ENCODE measurements at regions not wholly inside any gene's neighbourhood (a gene's known extent, or its start where the extent isn't known, plus 50 kb on each side); places are given as distances from the start of the nearest gene placed in this dataset.

DNA sequence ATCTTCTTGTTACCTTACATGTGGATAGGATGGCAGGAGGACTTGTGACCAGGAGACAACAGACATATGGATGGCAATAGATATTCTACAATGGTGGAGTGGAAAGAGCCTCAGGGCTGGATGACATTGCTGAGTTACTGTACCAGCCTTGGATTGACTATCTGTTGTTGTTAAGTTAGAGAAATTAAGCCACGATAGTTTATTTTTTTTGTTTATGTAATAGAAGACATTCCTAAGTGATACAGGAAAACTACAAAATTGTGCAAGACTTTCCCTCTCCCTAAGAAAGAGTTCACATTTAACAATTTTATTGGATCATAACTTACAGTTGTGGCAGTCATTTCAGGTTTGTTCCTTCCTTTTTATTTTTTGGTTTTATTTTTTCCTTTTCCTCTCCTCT, 230.7 kb upstream of the CACNA2D1 start:
- Histone ChIP-seq H3K27me3 (ENCODE audit: insufficient read depth, low read depth, low read length) (no peaks in the 10 kb centered on the region), H3K9me3 (ENCODE audit: low read length) (no peaks in the 10 kb centered on the region), H2AFZ (ENCODE audit: low read depth, low read length) (no peak overlapping the region), H3K4me3 (ENCODE audit: low read length) (no peak overlapping the region), H3K4me2 (ENCODE audit: low read length) (no peak overlapping the region), H3K79me2 (replicated peaks; ENCODE audit: insufficient read depth, low read length) (no peaks in the 10 kb centered on the region), H3K9me2 (ENCODE audit: insufficient read depth, low read length) (no peaks in the 10 kb centered on the region), H3K27ac (ENCODE audit: low read length) (no peak overlapping the region), H3K9ac (ENCODE audit: low read length) (no peak overlapping the region), H3F3A (ENCODE audit: insufficient read depth, low read length, poor library complexity, severe bottlenecking) (no peaks in the 10 kb centered on the region), H4K20me1 (ENCODE audit: insufficient read depth) (no peaks in the 10 kb centered on the region), H3K36me3 (ENCODE audit: insufficient read depth, low read length) (no peaks in the 10 kb centered on the region)
- TF ChIP-seq TAF1 (IDR thresholded peaks at IDR 0.05; ENCODE audit: low read depth), result no peak
- no peak for TF ChIP-seq SMC3 (conservative IDR thresholded peaks at IDR 0.05; ENCODE audit: poor library complexity)
- no peak for TF ChIP-seq MXI1 (conservative IDR thresholded peaks at IDR 0.05; ENCODE audit: poor library complexity, severe bottlenecking)
- TF ChIP-seq EP300 (conservative IDR thresholded peaks at IDR 0.05; ENCODE audit: poor library complexity, severe bottlenecking), result no peak
- TF ChIP-seq EZH2 (IDR thresholded peaks at IDR 0.05; ENCODE audit: borderline replicate concordance, insufficient read depth, low read length, poor library complexity, severe bottlenecking), result no peak
- TF ChIP-seq RAD21 (conservative IDR thresholded peaks at IDR 0.05), result no peak
- TF ChIP-seq, protein P1, sequence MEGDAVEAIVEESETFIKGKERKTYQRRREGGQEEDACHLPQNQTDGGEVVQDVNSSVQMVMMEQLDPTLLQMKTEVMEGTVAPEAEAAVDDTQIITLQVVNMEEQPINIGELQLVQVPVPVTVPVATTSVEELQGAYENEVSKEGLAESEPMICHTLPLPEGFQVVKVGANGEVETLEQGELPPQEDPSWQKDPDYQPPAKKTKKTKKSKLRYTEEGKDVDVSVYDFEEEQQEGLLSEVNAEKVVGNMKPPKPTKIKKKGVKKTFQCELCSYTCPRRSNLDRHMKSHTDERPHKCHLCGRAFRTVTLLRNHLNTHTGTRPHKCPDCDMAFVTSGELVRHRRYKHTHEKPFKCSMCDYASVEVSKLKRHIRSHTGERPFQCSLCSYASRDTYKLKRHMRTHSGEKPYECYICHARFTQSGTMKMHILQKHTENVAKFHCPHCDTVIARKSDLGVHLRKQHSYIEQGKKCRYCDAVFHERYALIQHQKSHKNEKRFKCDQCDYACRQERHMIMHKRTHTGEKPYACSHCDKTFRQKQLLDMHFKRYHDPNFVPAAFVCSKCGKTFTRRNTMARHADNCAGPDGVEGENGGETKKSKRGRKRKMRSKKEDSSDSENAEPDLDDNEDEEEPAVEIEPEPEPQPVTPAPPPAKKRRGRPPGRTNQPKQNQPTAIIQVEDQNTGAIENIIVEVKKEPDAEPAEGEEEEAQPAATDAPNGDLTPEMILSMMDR (IDR thresholded peaks at IDR 0.05; ENCODE audit: poor library complexity, severe bottlenecking), result no peak
- TF ChIP-seq POLR2AphosphoS5 (IDR thresholded peaks at IDR 0.05), result no peak
- TF ChIP-seq, protein P2, sequence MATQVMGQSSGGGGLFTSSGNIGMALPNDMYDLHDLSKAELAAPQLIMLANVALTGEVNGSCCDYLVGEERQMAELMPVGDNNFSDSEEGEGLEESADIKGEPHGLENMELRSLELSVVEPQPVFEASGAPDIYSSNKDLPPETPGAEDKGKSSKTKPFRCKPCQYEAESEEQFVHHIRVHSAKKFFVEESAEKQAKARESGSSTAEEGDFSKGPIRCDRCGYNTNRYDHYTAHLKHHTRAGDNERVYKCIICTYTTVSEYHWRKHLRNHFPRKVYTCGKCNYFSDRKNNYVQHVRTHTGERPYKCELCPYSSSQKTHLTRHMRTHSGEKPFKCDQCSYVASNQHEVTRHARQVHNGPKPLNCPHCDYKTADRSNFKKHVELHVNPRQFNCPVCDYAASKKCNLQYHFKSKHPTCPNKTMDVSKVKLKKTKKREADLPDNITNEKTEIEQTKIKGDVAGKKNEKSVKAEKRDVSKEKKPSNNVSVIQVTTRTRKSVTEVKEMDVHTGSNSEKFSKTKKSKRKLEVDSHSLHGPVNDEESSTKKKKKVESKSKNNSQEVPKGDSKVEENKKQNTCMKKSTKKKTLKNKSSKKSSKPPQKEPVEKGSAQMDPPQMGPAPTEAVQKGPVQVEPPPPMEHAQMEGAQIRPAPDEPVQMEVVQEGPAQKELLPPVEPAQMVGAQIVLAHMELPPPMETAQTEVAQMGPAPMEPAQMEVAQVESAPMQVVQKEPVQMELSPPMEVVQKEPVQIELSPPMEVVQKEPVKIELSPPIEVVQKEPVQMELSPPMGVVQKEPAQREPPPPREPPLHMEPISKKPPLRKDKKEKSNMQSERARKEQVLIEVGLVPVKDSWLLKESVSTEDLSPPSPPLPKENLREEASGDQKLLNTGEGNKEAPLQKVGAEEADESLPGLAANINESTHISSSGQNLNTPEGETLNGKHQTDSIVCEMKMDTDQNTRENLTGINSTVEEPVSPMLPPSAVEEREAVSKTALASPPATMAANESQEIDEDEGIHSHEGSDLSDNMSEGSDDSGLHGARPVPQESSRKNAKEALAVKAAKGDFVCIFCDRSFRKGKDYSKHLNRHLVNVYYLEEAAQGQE (IDR thresholded peaks at IDR 0.05; ENCODE audit: borderline replicate concordance), result no peak

DNA sequence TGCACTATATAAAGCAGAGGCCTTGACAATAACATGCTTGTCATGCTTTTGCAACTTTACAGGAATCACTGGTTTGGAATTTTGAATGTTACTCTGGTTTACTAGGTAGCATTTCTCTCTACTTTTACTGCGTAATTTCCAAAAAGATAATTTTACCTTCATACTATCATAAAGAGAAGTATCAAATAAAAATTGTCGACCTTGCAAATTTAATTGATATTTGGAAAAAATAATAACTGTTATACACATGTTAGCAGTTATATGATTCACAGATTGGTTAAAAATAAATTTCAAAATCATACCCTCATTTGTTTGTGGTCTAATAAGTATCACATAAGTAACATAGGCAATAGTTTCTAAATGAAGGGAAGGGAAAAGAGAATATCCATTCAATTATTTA, 228.5 kb upstream of the CACNA2D1 start:
- no peak overlapping the region for H3K9ac ChIP-seq (ENCODE audit: low read length)
- H3K4me2 ChIP-seq (ENCODE audit: low read length), result no peak overlapping the region
- no peaks in the 10 kb centered on the region for H3F3A ChIP-seq (ENCODE audit: insufficient read depth, low read length, poor library complexity, severe bottlenecking)
- H3K9me3 ChIP-seq (ENCODE audit: low read length), result no peaks in the 10 kb centered on the region
- H3K27ac ChIP-seq (ENCODE audit: low read length), result no peak overlapping the region
- TF ChIP-seq POLR2AphosphoS5 (IDR thresholded peaks at IDR 0.05), result no peak
- TF ChIP-seq, protein P1 (IDR thresholded peaks at IDR 0.05; ENCODE audit: poor library complexity, severe bottlenecking), result no peak
- no peak for TF ChIP-seq RAD21 (conservative IDR thresholded peaks at IDR 0.05)
- no peak for TF ChIP-seq EZH2 (IDR thresholded peaks at IDR 0.05; ENCODE audit: borderline replicate concordance, insufficient read depth, low read length, poor library complexity, severe bottlenecking)
- TF ChIP-seq SMC3 (conservative IDR thresholded peaks at IDR 0.05; ENCODE audit: poor library complexity), result no peak
- no peak for TF ChIP-seq MXI1 (conservative IDR thresholded peaks at IDR 0.05; ENCODE audit: poor library complexity, severe bottlenecking)
- TF ChIP-seq, protein P2 (IDR thresholded peaks at IDR 0.05; ENCODE audit: borderline replicate concordance), result no peak
- TF ChIP-seq TAF1 (IDR thresholded peaks at IDR 0.05; ENCODE audit: low read depth), result no peak
- TF ChIP-seq EP300 (conservative IDR thresholded peaks at IDR 0.05; ENCODE audit: poor library complexity, severe bottlenecking), result no peak
- no peak overlapping the region for H3K4me3 ChIP-seq (ENCODE audit: low read length)
- H4K20me1 ChIP-seq (ENCODE audit: insufficient read depth), result no peaks in the 10 kb centered on the region
- H3K36me3 ChIP-seq (ENCODE audit: insufficient read depth, low read length), result no peaks in the 10 kb centered on the region
- H3K79me2 ChIP-seq (replicated peaks; ENCODE audit: insufficient read depth, low read length), result no peaks in the 10 kb centered on the region
- H2AFZ ChIP-seq (ENCODE audit: low read depth, low read length), result no peak overlapping the region
- no peaks in the 10 kb centered on the region for H3K9me2 ChIP-seq (ENCODE audit: insufficient read depth, low read length)
- no peaks in the 10 kb centered on the region for H3K27me3 ChIP-seq (ENCODE audit: insufficient read depth, low read depth, low read length)

All from neural cell (in vitro differentiated cells).